ENCODE measurements at regions not wholly inside any gene's neighbourhood (a gene's known extent, or its start where the extent isn't known, plus 50 kb on each side); places are given as distances from the start of the nearest gene placed in this dataset.

GRCh38 chrX:131609480-131609879 lies 65.6 kb downstream of the OR13H1 start:
- TF ChIP-seq, protein P1, sequence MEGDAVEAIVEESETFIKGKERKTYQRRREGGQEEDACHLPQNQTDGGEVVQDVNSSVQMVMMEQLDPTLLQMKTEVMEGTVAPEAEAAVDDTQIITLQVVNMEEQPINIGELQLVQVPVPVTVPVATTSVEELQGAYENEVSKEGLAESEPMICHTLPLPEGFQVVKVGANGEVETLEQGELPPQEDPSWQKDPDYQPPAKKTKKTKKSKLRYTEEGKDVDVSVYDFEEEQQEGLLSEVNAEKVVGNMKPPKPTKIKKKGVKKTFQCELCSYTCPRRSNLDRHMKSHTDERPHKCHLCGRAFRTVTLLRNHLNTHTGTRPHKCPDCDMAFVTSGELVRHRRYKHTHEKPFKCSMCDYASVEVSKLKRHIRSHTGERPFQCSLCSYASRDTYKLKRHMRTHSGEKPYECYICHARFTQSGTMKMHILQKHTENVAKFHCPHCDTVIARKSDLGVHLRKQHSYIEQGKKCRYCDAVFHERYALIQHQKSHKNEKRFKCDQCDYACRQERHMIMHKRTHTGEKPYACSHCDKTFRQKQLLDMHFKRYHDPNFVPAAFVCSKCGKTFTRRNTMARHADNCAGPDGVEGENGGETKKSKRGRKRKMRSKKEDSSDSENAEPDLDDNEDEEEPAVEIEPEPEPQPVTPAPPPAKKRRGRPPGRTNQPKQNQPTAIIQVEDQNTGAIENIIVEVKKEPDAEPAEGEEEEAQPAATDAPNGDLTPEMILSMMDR (CRISPR knock-in tag; IDR thresholded peaks at IDR 0.05): no peak
- no peak for TF ChIP-seq ZNF550 (CRISPR knock-in tag; IDR thresholded peaks at IDR 0.05; ENCODE audit: borderline replicate concordance)

Data from HepG2 (cell line).